Dedifferentiated amniotic fluid mesenchymal stem cell (primary cell): ENCODE measurements at regions not wholly inside any gene's neighbourhood (a gene's known extent, or its start where the extent isn't known, plus 50 kb on each side); places are given as distances from the start of the nearest gene placed in this dataset.

Source experiments
- DNase-seq: peaks from one replicate; pipeline ENCODE4 v3.0.0-alpha.2; 2016; ENCODE audit errors: extremely low spot score

GRCh38 chr20:48358176-48359054 is 469.4 kb downstream of the PREX1 start:
- no peak for DNase-seq

DNA sequence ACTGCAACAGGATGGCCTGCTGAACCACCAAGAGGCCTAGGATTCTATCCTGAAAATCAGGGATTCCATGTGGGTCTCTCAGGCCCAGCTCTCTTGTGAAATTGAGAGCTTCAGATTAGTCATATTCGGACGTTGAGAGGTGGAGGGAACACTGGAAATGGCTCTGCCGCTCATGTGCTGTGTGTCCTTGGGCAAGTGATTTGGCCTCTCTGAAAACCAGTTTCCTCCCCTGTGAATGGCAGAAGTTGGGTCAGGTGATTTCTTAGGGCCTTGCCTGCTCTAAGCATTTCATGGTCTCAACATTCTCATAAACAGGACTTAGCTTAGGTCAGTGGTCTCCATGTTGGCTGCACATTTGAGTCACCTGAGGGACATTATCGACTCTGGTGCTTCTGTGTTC is 470.1 kb downstream of the PREX1 start:
- no peak for DNase-seq

DNA sequence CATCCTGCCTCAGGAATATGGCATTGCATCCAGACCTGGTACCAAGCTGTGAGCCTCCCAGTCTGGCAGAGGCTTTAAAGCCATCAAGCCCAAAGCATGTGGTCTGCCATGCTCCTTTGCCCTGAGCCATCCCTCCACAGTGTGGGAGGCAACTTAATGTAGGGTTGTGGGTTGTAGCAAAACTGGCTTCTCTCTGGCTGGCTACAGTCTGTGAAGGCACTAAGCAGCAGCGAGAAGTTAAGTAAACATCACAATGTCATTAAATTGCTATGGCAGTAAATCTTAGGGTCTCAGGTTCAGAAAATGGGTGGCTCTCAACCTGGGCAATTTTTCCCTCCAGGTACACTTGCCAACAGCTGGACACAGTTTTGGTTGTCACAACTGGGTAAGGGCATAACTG is 472.9 kb downstream of the PREX1 start:
- DNase-seq, result no peak

DNA sequence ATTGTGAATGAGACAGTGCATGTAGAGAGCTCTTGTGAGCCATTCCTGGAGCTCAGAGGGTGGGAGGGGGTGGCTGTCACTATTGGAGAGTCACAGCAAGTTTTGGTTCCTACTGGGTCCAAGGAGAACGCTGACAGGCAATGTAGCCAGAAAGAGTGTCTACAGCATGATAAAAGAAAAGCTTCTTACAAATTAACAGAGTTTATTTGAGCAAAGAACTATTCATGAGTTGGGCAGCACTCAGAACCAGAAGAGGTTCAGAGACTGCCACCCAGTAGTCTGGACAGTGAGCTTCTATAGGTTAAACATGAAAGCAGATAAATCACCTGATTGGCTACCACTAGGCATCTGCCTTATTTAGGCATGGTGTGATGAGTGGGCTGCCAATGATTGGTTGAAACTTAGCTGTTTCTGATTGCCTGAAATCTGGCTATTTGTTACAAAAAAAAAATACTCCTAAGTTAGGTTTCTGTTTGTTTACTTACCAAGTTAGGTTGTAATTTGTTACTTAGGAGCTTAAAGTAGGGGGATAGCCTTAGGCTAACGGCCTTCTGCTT is 473.4 kb downstream of the PREX1 start:
- DNase-seq, result no peak

GRCh38 chr20:48352628-48353027 is 475.2 kb downstream of the PREX1 start:
- no peak for DNase-seq

DNA sequence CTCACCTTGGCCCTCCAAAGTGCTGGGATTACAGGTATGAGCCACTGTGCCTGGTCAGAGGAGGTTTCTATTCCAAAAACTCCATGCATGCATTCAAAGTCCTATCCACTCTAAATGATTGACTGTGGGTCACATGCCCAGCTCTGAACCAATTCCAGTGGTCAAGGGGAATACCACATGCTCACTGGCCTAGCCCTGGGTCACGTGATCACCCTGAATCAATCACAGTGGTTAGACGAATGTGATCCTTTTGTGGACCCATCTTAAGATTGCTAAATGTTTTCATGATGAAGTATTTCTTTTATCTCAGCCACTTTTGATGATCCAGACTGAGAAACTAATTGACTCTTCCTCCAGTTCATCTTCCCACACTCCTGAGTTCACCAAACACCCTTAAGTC is 475.8 kb downstream of the PREX1 start:
- DNase-seq, result no peak

GRCh38 chr20:48350313-48350988 is 477.3 kb downstream of the PREX1 start:
- no peak for DNase-seq

GRCh38 chr20:48349656-48350055 is 478.1 kb downstream of the PREX1 start:
- DNase-seq, result no peak

- no peak for DNase-seq
Observed at GRCh38 chr20:48348022-48348421, 479.8 kb downstream of the PREX1 start.

- DNase-seq, result no peak
Observed at GRCh38 chr20:48342822-48343513, 484.8 kb downstream of the PREX1 start.

DNA sequence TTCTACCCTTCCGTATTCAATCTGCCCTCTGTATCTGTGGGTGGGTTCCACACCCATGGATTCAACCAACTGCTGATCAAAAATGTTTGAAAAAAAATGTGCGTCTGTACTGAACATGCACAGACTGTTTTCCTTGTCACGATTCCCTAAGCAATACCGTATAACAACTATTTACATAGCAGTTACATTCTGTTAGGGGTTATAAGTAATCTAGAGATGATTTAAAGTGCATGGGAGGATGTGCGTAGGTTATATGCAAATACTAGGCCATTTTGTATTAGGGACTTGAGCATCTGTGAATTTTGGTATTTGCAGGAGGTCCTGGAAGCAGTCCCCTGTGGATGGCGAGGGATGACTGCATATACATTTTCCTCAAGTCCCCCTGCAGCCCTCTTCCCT is 486.9 kb downstream of the PREX1 start:
- DNase-seq, result no peak

DNA sequence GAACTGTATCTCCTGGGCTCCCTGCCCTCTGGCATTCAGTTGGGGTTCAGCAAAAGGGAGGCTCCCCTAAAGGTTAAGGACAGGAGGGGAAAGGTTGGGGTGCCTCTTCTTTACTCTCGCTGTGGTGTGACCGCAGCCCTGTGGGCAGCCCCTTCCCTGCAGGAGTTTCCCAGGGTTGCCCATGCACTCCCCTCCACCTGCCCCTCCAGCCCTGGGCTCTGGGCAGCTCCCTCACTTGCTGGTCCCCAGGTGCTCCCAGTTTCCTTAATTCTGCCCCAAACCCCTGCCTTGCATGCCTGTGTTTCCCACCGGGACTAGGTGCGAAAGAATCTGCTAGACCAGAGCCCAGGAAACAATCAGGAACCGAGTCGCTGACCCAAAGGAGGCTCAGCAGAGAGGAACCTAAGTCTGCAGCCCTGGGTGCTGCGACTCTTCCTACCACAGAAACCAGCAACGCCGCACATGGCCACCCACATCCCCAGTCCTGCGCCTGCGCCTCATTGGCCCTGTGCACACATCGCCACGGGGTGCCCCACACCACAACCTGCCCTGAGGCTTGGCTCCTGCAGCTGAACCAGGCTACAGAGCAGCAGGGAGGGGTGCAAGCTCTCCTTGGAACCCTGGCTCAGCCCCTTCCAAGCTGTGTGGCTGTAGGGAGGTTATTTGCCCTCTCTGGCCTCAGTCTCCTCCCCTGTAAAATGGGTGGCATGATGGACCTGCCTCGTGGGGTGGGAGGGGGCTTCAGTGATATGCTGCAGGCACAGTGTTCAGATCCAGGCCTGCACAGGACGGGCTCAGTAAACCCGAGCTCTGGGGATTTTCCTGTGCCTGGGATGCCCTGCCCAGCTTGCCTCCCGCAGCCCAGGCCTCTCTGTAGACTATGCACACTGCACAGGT is 487.6 kb downstream of the PREX1 start:
- no peak for DNase-seq

- no peak for DNase-seq
Observed at GRCh38 chr20:48339190-48339985, 488.4 kb downstream of the PREX1 start.

- no peak for DNase-seq
Observed at GRCh38 chr20:48338717-48339116, 489.1 kb downstream of the PREX1 start.

DNA sequence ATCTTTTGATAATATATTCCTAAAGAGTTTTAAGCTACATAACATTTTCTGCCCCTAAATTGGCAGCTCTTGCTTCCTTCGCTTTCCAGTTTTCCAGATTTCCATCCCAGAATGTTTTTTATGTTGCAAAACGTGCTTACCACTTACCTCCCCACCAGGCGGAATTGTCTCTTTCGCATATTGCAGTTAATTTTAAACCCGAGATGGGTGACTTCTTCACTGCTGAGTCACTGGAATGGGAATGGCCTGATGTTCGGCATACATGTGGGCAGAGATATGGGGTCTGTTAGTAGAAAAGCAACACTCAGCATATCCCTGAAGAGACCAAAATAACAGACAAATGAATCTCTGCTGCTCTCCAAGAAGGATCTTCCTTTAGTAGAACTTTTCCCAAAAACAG is 491.2 kb downstream of the PREX1 start:
- no peak for DNase-seq

DNA sequence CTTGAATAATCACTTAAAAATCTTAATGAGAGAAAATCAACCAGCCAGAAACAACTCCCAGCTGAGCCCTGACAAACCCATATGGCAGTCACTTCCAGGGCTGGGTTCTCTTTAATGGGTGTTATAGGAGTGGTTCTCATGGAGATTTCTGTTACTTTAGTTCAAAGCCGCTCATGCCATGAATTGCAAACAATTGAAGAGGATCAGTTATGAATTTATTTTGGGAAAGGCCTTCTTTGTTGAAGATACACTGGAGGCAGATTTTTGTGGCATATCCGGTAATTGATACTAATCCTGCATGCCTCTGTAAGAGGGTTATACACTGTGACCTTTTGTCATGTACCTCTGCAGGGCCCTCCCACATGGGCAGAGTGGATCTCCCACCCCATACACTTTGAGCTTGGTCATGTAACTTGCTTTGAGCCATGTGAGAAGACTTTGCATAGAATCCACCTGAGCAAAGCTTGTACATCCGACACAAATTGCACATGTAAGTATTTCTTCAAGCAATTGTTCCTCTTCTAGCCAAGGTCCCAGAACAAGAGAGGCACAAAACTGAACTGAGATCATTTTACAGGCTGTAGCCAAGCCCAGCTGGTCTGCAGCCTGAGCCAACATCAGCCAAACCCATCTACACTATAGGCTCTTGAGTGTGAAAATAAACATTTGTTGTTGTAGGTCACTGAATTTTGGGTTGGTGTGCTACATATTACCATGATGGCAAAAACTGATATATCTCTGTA is 492.3 kb downstream of the PREX1 start:
- no peak for DNase-seq

DNA sequence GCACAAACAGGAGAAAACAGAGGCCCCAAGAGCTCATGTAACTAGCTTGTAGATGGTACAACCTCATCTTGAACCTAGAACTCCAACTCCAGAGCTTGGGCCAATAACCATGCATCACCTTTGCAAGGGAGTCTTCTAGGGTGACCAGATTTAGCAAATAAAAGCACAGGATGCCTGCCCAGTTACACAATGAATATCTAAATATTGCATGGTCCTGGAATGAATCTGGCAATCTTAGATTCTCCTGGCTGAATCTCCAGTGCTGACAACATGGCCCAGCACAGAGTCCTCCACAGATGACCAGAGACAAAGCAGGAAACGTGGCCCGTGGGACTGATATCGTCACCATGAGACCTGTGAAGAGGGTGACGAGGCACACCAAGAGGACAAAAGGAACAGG is 494.1 kb downstream of the PREX1 start:
- DNase-seq, result no peak

DNA sequence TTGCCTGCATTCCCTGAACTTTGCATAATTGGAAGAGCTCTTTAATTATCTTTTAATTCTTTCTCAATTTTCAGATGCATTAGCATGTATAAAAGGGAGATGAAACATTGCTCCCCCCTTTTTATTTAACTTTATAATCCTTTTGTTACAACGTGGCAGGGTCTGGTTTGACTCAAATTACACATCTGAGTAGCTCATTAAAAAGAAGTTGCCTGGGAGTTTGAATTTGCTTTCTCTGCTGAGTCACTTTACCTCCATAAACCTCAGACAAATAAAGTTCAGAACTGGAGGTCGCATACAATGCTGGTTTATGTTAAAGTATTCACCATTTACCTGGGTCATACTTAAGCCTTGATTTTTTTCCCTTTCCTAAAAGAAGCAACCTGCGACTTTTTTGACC is 495.2 kb downstream of the PREX1 start:
- DNase-seq, result no peak

DNA sequence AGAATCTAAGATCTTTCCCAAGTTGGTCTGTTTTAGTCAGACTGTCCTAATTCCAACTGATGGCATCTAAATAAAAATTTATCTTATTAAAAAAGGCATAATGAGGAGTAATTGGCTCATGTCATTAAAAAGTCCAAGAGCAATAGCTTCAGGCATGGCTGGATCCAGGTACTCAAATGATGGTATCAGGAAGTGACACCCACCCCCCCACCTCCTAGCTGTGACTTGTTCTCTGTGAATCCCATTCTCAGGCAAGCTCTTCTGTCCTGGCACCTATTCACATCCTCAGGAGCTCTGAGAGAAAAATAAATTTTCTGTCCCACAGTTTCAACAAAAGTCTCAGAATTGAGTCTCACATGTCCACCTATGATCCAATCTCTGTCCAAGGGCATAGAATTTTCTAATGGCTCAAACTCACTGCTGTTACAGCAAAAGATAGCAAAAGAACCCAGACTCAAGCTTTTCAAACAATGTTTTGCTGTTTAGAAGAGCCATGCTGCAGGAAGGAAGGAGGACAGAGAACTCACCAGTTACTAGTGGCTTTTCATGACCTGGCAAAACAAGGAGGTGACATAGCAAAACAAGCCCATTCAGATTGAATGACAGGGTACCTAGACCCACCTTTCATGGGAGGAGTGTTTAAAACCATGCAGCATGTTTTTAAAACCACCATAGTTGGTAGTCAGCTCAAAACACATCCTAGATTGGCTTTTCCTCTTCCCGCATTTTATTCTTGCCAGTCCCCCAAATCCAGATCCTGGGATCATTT is 496.1 kb downstream of the PREX1 start:
- DNase-seq, result no peak
